PC-3 (cell line): ENCODE measurements at regions not wholly inside any gene's neighbourhood (a gene's known extent, or its start where the extent isn't known, plus 50 kb on each side); places are given as distances from the start of the nearest gene placed in this dataset.
"Not testable (repeated sequence)": the region's sequence is repeated elsewhere in the genome, so short reads cannot be mapped to it uniquely, and the experiment has no call there.

Experiments used
- EZH2 ChIP-seq: fragments of 300-600 bp; sonication (generic); IDR thresholded peaks from one replicate; pipeline ENCODE4 v1.6.1; 2017; ENCODE audit warnings: antibody characterized with exemption, mild to moderate bottlenecking, low read length; ENCODE audit not compliant: unreplicated experiment
- EZH2phosphoT487 ChIP-seq: fragments of 300-600 bp; sonication (generic); IDR thresholded peaks from 2 replicates; pipeline ENCODE4 v1.6.1; 2018; ENCODE audit warnings: mild to moderate bottlenecking, antibody characterized with exemption, low read length, borderline replicate concordance
- TF ChIP-seq, protein P1 (sequence below): fragments of 300-600 bp; sonication (generic); conservative IDR thresholded peaks from 2 replicates; pipeline ENCODE4 v1.5.1; 2017; ENCODE audit warnings: antibody characterized with exemption, low read depth, mild to moderate bottlenecking, low read length

DNA sequence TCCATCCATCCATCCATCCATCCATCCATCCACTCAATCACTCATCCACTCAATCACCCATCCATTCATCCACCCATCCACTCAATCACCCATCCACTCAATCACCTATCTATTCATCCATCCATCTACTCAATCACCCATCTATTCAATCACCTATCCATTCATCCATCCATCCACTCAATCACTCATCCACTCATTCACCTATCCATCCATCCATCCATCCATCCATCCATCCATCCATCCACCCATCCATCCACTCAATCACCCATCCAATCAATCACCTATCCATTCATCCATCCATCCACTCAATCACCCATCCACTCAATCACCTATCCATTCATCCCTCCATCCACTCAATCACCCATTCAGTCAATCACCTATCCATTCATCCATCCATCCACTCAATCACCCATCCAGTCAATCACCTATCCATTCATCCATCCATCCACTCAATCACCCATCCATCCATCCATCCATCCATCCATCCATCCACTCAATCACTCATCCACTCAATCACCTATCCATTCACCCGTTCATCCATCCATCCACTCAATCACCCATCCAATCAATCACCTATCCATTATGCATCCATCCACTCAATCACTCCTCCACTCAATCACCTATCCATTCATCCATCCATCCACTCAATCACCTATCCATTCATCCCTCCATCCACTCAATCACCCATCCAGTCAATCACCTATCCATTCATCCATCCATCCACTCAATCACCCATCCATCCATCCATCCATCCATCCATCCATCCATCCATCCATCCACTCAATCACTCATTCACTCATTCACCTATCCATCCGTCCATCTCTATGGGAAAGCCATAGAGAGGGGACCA, 114.7 kb upstream of the ZBTB40 start:
- TF ChIP-seq, protein P1, sequence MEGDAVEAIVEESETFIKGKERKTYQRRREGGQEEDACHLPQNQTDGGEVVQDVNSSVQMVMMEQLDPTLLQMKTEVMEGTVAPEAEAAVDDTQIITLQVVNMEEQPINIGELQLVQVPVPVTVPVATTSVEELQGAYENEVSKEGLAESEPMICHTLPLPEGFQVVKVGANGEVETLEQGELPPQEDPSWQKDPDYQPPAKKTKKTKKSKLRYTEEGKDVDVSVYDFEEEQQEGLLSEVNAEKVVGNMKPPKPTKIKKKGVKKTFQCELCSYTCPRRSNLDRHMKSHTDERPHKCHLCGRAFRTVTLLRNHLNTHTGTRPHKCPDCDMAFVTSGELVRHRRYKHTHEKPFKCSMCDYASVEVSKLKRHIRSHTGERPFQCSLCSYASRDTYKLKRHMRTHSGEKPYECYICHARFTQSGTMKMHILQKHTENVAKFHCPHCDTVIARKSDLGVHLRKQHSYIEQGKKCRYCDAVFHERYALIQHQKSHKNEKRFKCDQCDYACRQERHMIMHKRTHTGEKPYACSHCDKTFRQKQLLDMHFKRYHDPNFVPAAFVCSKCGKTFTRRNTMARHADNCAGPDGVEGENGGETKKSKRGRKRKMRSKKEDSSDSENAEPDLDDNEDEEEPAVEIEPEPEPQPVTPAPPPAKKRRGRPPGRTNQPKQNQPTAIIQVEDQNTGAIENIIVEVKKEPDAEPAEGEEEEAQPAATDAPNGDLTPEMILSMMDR, result not testable (repeated sequence)
- TF ChIP-seq EZH2, EZH2phosphoT487: not testable (repeated sequence)
